Hematopoietic multipotent progenitor cell (in vitro differentiated cells): ENCODE measurements at regions not wholly inside any gene's neighbourhood (a gene's known extent, or its start where the extent isn't known, plus 50 kb on each side); places are given as distances from the start of the nearest gene placed in this dataset.

Experiments
- DNase-seq, 3 donors: peaks; one replicate each; pipeline ENCODE4 v3.0.0-alpha.2; 2011 to 2015; ENCODE audit warnings: low read depth in 2 of 3, low spot score in 2 of 3

DNA sequence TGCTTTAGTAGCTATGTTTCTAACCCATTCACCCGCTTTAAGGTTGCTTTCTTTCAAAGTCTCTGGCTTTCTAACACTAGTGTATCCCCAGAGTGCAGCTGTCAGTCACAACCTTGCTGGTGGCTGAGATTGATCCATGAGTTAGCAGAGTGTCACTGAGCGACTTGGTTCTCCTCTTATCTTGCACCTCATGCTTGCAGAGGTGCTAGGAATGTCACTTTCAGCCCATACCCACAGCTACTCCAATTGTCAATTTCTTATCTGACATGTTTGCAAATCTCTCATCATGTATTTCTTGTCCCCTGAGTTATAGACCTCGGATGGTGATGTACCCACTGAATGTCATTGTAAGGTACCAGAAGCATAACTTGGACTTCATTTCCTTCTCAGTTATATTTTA, 1110.2 kb downstream of the GALC start:
- DNase-seq, result no peak

DNA sequence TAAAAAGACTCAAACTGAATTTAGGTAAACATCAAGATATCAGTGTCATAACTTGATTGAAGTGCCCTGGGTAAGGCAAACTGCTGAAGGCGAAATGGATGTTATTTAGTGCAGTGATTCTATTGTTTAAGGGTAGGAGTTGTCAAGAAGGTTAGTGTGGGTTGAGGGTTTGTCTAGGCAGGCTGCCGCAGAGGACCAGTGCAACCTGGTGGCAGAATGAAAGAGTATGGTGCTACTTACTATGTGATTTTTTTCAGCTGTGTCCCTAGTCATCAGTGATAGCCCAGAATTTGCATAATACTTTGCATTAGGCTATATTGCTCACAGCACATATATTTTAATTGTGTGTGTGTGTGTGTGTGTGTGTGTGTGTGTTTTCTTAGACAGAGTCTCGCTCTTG, 1127.0 kb downstream of the GALC start:
- no peak for DNase-seq

DNA sequence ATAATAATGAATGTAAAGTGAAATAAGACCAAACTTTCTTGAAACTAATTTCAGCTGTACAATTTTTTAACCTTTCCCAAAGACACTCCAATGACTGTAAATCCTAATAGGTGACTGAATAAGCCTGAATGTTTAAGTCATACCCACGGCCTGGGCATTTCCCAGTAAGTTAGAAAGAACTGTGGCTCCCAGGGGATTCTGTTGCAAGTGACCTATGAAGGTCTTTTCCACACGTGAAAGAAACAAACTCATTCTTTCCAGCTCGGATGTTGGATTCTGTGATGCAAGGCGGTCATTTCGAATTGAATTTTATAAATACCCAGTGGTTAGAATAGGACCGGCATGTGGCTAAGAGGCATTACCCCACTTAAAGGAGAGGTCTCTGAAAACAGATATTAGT, 1134.4 kb downstream of the GALC start:
- no peak for DNase-seq

DNA sequence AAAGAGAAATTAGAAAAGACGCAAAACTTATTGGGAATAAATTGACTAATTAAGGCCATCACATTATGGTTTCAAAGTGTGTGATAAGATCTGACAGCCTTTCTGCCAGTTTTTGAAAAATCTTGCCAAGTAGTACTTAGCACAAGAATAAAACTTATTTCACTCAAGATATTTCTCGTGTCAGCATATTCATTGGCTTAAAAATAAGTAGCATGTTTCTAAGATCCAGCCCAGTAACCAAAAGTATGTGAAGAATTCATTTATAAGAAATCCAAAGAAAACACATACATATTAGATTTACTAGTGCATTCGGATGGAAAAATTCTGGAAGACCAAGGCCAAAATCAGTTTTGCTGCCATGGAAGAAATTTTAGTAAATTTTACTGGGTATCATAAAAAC, 1135.0 kb downstream of the GALC start:
- DNase-seq, result no peak

DNA sequence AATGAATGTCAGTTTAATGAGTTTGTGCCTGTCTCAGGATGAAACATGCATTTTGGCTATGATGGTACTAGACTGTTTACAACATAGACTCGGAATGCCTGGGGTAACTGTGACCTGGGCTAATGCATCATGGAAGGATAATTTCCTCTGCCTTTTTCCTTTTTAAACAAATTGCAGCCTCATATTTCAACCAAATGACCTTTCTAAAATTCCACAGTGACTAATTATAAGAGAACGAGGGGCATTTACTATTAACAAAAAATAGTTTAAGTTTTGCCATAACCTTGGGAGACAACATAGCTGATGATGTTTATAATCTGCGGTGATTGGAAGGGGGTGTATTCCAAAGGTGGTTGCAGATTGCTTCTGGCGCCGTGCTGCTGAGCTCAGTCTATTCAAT, 1140.5 kb downstream of the GALC start:
- DNase-seq, result no peak

DNA sequence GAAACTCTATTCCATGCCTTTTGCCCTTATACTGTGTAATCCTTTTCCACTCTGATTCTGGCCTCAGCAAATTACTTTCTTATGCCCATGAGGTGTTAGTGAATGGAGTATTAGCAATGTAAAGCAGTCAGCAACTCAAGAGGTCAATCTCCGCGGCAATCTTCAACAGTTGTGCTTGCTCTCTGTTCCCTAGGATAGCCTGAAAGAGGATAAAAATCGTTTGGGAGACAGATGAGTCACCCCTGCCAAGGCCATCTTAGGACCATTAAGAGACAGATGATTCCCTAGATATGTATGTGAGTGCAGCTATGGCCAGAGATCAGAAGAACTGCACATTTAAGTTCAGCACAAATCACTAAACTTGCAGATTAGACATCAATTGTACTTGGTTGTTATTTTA, 1145.8 kb downstream of the GALC start:
- no peak for DNase-seq

DNA sequence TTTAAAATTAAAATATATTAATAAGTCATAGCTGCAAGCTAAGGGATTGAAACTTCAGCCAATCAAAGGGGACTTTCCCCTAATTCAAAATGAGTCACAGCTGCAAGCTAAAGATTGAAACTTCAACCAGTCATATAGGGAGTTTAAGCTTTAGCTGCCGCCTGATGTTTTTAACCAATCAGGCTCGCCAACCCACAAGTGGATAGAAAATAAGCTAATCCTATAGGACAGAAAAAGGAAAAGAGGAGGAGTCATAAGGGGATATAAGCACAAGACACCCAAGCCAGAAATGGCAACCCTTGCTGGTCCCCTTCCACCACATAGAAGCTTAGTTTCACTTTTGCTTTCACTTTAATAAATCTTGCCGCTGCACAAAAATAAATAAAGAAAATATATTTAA, 1154.6 kb downstream of the GALC start:
- no peak for DNase-seq

DNA sequence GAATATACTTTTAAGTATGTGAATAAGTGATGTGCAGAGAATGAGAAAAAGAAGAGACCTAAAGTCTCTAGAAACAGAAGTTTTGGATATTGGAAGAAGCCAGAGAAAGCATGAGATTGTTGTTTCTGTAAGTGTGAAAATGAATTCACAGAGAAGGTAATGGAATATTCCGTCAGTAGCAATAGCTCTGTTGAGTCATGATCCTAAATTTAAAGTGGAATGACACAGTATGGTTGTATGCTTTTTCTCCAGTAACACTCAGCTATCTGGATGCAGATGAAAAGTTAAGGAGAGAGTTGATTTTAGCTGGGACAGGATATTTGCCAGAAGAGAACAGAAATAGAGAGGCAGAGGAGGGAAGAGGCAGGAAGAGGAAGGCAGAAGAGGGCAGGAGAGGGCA, 1166.3 kb downstream of the GALC start:
- DNase-seq, result no peak

DNA sequence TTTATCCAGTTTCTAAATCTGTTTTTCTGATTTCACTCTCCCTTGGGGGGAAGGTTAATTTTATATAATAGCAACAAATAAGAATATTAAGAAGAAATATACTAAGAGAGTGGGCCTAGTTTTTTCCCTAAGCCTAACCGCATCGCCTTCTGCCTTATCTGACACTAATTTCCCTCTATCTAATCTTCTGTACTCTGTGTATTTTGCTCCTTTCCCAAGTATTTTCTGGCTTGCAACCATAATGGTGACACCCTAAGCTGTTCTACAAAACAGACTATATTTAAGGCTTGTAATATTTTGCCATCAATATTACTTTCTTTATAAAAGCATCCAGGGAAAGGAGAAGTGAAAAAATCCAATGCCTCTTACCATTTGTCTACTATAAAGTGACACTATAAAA, 1168.8 kb downstream of the GALC start:
- DNase-seq, result no peak

DNA sequence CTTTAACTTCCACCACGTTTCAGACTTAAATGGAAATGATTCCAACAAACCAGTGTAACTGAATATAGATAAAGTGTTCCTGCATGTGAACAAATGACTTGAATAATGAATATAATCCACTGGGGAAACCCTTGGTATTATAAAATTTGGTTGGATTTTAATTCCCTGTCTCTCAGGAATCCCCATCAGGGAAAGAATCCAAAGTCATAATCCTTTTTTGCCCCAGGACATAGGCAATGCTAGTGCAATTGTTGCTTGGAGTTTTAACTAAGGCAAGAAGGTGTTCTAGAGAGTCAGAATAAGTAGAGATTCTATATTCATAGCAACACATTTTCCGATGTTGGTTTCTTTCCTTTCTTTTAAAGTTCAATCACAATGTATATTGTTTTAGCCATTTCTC, 1169.4 kb downstream of the GALC start:
- DNase-seq, result no peak

DNA sequence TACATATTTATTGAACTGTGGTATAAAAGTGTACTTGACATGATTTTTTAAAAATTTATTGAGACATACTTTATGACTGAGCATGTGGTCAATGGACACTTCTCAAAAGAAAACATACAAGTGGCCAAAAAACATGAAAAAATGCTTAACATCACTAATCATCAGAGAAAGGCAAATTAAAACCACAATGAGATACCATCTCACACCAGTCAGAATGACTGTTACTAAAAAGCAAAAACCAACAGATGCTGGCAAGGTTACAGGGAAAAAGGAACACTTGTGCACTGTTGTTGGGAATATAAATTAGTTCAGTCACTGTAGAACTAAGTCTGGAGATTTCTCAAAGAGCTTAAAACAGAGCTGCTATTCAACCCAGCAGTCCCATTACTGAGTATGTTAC, 1177.6 kb downstream of the GALC start:
- no peak for DNase-seq

DNA sequence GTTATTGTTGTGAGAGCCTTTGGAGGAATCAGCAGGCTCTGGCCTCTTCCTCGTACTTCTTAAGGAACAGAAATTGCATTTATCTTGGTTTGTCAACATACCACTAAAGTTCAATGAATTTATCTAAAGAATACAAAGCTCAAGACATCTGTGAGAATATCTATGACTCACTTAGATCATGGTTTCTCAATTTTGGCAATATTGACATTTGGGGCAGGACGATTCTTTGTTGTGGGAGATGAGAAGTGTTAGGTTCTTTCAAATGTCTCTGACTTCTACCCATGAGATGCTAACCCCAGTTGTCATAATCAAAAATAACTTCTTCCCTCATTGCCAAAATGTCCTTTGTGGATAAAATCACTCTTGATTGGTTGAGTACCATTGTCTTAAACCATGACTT, 1190.3 kb downstream of the GALC start:
- DNase-seq, result no peak

DNA sequence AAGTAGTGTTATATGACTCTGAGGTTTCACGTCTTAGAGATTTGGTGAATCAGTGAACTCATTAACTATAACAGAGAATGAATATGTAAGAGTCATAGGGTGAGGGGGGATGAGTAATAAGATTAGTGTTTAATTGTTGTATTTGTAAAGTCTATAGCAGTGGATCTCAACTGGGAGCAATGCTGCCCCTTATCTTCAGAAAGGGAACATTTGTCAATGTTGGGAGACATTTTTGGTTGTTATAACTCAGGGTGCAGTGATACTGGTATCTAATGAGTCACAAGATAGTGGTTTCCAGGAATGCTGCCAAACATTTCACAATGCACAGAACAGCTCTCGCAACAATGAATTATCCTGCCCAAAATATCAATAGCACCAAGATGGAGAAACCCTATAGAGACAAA, 1193.7 kb downstream of the GALC start:
- no peak for DNase-seq

DNA sequence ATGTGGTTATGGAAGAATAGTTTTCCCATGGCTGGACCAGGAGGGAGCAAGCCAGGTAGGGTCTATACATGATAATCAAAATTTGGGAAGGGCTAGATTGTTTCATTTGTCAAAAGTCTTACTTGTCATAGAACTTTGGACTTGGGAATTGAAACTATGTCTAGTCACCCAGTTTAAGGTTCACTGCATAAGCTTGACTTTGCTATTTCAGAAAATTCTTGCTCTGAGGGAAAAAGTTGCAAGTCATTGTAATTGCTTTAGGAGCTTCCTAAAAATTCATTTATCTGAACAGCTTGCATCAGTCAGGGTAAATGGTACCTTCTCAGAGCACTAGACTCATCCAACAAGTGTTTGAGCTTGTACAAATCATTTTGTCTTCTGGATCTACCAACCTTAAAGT, 1194.7 kb downstream of the GALC start:
- DNase-seq, result no peak

DNA sequence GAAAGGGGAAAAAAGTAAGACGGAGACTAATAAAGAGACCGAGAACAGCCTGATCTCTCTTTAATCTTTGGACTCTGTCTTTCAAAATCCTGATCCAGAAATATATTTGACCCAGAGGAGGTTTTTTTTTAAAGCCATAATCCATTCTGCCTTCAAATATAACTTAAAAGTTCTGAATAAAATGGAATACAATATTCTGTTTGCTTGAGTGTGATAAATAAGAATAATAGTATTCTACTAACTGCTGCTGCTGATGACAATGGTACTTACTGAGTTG, 1196.0 kb downstream of the GALC start:
- no peak for DNase-seq

DNA sequence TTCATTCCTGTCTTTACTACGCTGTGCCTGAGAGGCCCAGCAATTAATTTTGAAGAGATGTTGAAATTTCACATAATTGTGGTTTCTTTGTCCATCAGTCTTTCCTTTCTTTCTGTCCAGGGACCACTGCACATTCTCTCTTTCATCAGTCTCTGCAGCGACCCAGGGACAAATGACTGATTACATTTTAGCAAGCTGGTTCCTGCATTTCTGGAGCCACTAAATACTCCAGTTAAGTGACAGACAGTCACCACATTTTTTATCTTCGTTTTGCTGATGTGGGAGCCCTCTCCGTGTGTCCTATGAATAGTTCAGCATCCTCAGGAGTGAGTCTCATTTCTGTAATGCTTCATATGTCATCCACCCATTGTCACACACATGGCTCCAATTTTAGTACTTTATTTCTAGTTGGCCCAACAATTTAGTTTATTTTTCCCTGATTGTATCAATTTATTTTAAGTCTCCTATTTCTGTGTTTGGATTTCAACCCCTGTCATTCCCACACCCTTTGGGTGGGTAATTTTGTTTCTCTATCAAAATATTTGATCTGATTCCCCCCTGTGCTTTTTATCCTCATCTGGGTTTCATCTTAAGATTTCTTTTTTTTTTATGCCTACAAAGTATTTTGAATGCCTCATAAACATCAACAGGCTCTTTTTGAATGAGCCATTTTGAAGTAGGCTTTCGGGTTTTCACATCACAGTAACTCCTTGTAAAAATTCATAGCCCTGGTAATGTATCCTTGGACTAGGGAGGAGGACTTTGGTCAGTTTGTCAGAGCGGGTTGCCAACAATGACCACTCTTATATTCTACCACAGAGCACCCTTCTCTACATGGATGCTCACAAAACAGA, 1196.5 kb downstream of the GALC start:
- no peak for DNase-seq

DNA sequence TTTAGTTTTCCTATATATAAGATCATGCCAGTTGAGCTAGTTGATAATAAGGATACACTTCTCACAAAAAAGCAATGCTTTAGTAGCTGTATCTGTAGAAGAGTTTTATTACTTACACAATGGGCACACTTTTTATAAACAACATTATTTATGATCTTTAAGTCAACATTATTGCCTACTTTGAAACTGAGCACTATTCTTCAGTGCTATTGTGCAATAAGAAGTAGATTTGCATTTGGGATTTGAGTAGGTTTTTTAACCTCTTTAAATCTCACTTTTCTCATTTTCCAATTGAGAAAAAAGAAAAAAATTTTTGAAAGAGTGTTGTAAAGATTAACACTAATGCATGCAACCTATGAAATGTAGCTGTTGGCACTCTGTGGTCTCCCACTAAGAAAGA, 1198.3 kb downstream of the GALC start:
- no peak for DNase-seq

DNA sequence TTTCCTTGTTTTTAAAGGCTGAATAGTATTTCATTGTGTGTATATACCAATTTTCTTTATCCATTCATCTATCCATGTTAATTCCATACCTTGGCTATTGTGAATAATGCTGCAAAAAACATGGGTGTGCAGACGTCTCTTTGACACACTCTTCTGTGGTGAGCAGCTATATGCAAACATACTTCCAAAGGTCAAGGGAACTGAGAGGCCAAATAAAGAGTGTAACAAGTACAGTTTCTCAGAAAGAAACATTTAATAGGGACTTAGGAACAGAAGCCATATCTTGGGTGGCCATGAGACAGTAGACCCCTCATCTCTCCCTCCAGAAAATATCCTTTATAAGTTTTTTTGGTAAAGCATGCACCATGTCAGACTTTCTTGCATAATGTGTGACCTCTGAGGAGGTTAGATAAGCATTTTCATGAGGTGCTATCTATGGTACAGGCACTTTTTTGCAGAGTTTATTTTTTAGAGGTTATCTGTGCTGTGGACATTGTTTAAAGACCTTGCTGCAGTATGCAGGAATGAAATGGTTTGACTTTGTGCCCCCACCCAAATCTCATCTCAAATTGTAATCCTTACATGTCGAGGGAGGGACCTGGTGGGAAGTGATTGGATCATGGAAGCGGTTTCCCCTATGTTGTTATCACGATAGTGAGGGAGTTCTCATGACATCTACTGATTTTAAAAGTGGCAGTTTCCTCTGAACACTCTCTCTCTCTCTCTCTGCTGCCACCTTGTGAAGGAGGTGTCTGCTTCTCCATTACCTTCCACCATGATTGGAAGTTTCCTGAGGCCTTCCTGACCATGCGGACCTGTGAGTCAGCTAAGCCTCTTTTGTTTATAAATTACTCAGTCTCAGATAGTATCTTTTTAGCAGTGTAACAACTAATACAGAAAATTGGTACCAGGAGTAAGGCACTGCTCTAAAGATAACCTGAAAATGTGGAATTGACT, 1202.3 kb downstream of the GALC start:
- peak in 1 of 3 donors; percentile 15 for DNase-seq

DNA sequence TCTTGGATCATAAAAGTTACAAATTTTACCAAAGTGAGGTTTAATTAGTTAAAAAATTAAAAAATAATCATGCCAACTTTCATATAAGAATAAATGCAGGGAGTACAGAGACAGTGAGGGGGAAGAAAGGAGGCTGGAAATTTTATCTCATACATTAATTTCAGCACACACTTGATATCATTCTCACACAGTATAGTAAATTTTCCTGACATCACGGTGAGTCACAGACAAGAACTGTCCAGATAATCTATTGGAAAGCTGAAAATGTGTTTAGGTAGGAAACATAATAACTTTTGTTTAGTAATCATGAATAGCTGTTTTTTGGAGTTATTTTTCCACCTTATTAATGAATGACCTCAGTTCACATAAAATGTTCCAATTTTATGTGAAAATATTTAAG, 1204.8 kb downstream of the GALC start:
- no peak for DNase-seq

DNA sequence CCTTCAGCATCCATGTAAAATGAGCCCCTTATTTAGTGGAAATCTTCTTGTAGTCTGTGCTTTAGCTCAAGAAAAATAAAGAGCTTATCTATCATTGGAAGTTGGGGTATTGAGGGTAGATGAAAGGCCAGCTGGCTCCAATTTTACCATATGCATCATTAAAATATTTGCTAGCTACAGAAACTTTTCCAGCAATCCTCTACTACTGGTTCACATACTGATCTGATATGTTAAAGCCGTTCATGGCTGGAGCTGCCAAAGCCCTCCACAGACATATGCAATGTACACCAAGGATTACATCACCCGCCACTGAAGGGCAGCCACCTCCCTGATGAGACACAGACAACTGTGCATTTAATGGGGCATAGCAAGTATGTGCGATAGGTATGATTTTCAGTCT, 1205.3 kb downstream of the GALC start:
- DNase-seq, result no peak

DNA sequence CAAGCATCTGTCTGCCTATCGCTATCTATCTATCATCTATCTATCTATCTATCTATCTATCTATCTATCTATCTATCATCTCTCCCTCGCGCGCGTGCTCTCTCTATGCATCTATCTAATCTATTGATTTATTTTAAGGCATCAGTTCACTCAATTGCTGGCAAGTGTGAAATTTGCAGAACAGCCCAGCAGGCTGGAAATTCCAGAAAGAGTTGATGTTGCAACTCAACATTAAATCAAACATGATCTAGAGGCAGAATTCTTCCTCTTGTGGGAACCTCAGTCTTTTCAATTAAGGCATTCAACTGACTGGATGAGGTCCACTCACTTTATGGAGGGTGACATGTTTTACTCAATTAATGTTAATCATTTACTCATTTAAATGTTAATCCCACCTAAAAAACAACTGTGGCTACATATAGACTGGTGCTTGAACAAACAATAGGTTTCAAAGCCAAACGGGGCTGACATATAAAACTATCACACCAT, 1210.8 kb downstream of the GALC start:
- DNase-seq, result no peak
